EL (cell line): ENCODE measurements at regions not wholly inside any gene's neighbourhood (a gene's known extent, or its start where the extent isn't known, plus 50 kb on each side); places are given as distances from the start of the nearest gene placed in this dataset.

Experiments used
- DNase-seq: peaks from one replicate; pipeline ENCODE4 v3.0.0-alpha.2; 2016

DNA sequence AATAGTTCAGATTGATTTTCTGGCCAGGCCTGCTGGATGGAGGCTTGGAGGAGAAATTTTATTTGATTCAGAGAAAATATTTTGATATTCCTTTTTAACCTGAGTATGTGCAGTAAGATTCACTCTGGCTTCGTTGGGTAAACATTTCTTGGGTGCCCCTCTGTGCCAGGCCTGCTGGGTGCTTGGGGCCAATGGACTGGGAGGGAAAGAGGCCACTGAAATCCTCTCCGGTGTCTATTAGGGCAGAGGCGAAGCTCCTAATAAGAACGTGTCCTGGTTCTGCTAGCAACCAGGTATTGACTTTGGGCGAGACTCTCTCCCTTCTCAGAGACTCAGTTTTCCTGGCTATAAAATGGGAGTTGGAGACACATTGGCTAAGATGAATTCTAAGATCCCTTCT is 122.5 kb downstream of the CYLD start:
- no peak for DNase-seq

DNA sequence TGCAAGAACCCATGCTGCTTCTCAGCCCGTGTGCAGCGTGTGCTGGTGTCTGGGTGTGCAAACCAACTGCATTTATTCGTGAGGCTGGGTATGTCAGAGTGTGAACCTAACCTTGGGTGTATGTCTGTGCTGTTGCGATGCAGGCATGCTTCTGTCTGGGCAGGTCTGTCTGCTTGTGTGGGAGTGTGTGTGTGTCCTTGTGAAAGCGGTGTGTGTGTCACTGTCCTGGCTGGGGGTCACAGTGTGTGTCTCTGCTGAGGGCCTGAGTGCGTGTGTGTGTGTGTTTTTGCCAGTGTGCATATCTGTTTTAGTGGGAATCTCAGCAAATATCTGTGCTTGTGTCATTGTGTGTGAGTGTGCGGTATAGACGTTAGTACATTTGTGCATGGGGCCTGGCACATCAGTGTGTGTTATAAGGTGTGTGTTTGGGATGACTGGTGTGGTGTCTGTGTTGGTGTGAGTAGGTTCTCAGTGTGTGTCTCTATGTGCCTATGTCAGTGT is 121.8 kb downstream of the CYLD start:
- DNase-seq: no peak

DNA sequence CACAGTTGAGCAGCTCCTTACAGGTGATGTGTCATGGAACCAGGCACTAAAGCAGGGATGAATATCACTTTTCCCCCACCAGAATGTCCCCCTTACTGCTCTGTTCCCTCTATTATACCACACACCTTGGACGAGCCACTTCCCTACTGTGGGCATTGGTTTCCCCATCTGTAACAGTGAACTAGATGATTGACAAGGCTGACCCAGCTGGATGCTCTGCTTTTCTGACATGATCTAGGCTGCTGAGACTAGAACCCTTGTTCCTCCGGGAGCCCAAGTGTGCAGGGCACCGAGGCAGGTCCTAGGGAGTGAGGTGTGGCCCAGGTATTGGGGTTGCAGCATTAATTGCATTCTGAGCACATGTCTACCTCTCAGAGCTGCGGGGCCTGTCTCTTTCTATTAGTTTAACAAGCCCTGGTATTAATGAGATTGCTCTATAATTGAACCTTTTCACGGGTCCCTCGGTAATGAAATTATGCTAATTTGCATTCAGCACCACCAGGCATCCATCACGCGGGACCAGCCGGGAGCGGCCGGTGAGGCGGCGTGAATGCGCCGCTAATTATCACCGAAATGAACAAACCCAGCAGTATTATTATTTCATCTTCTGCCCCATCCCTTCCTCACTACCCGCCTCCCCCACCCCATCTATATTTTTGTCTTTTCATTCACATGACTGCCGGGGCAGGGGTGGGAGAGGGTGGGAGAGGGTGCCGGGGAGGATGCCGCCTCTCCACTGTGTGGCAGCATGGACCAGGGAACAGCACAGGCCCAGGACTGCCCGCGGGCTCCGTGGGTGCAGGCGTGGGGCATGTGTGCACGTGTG is 121.1 kb downstream of the CYLD start:
- no peak for DNase-seq

DNA sequence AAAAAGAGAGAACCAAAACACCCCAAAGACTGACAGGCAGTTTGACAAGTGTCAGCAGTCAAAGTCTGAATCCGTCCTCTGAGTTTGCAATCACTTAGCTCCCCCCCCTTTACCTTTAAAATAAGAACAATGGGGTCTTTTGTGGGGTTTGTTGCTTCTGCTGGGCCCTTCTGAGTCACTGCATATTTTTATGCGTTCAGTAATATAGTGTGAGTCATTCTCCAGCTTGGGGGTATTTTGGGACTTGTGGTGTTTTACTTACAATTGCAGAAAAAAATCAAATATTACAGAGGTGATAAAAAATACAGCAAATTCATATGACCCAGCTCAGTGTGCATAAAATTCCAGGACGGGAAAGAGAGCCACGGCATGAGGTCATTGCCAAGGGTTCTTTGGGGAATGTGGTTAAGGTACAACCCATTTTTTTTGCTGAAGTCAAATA is 120.1 kb downstream of the CYLD start:
- DNase-seq: peak; percentile 62

DNA sequence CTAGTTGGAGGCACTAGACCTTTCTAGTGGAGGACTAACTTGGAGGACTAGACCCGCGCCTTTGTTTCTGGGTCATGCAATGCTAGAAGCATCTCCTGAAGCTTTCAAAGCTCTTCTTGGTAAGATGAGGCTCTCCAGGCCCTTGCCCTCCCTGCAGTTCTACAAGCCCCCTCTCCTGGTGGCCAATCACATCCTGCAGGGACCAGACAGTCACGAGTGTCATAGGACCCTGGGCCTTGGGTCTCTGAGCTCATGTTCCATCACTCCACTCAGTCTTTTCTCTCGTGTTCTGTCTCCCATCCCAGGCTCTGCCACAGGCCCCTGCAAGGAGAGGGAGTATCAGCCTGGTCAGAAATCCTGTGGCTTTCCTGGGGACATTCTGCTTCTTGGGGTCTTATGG is 119.6 kb downstream of the CYLD start:
- no peak for DNase-seq

DNA sequence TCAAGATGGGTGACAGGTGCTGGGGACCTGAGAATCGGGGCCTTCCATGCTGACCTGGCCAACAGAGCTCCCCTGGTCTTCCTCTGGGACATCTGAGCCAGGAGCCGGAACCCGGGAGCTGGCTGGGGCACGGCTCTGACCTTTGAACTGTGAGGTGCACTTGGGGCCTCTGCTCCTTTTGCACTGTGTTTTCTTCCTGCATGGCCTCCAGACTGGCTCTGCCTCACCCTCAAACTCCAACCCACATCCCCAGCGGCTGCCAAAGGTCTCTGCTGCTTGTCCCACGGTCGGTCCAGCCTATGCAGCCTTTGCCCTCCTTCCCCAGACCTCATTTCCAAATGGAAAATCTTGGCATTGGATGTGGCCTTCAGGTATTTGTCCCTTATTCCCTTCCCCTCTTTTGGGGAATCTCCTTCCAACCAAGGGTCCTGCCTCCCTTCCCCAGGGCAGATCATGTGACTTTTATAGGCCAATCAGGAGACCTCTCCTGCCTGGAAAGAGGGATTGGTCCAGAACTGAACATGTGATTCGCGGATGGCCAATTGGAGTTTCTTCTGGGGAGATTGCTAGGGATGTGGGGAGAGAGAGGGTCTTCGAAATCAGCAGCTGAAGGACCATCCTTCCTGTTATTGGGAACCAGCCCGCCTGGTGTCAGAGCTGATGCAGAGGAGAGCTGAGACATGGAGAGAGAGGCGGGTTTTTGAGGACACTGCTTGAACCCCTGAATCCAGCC is 117.9 kb downstream of the CYLD start:
- DNase-seq: no peak

DNA sequence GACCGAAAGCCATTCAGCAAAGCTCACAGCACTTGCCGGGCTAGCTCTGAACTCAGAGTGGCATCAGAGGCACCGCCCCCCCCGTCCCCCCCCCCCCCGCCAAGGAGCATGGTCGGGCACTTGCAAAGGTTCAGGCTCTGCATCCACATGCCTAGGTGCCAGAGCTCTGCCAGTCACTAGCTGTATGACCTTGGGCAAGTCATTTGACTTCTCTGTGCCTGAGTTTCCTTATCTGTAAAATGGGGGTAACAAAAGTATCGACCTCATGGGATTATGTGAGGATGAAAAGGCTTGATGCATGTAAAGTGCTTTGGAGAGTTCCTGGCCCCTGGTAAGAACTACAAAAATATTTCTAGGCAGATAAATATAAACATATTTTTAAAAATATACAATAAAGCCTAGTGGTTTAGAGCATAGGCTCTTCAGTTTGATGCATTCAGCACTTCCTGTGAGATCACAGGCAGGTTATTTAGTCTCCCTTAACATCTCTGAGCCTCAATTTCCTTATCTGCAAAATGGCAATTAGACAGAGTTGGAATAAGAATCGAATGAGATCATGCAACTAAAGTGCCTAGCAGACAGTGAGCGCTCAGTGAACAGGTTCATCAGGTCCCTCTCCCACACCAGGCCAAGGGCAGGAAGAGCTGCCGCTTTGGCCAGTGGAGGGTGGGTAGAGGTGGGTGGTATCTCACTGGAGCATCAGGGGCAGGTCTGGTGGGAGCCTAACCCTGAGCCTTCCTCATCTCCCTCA is 117.2 kb downstream of the CYLD start:
- no peak for DNase-seq

DNA sequence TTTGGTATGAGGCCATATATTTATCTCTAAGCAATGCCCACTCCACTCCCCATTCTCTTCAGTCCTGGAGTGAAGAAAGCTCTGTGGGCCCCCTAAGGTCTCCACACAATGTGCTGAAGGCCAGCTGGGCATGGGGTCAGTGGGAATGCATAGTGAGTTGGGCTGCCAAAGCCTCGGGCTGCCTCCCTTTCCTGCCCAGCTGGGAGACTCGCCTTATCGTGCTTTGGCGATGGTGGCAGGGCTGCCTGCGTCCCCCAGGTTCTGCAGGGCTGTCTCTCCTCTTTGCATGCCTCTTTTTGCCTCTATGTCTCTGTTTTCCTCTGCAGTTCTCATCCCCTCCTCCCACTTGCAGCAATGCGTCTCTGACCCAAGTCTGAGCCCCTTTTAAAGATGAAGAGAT is 116.5 kb downstream of the CYLD start:
- DNase-seq: no peak

DNA sequence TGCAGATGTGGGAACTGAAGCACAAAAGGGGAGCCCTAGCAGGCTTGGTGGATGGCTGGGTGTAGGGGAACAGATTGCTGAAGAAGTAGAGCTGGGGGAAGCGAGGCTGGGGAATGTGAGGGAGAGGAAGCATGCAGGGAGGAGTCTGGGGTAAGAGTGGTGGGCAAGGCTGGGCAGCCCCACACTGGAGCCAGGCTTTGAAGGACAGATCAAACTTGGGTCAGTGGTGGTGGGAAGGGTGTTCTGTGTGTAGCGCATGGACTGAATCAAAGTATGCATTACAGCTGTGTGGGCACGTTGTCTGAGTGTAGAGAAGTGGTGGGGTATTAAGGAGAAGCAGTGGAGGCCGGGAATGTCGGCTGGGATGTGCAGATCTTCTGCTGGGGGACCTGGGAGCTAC is 116.0 kb downstream of the CYLD start:
- no peak for DNase-seq

DNA sequence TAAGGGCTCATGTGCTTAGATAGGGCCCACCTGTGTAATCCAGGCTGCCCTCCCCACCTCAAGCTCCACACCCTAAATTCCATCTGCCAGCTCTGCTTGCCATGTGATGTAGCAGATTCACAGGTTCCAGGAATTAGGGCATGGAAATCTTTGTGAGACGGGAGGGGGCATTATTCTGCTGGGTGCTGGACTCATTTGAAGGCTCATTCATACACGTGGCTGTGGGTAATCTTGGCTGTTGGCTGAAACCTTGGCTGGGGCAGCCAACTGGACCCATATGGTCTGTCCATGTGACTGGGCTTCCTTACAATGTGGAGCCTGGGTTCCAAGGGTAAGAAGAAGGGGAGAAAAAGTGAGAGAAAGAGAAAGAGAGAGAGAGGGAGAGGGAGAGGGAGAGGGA is 115.1 kb downstream of the CYLD start:
- no peak for DNase-seq

DNA sequence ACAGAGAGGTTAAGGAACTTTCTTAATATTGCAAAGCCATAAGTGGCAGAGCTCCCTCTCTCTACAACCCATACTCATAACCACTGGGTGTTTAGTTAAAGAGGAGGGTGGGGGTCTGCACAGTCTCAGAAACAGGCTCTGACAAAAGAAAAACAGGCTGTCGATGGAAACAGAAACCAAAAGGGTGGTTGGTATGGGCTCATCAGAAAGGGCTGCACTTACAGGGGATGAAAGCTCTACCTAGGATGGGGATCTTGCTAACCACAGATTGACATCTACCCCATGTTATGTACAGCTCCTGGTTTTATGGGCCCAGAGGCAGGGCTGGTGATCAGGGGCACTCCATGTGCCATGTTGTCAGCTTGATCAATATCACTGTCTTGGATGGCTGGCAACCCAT is 111.4 kb downstream of the CYLD start:
- no peak for DNase-seq
